Ishikawa (cell line): ENCODE measurements at regions not wholly inside any gene's neighbourhood (a gene's known extent, or its start where the extent isn't known, plus 50 kb on each side); places are given as distances from the start of the nearest gene placed in this dataset.

ENCODE experiments used
- CEBPB ChIP-seq: IDR thresholded peaks from 2 replicates; pipeline ENCODE4 v1.6.1; 2012
- CREB1 ChIP-seq: IDR thresholded peaks from 2 replicates; pipeline ENCODE4 v1.6.1; 2012; ENCODE audit warnings: low read depth
- EGR1 ChIP-seq: IDR thresholded peaks from 2 replicates; pipeline ENCODE4 v1.6.1; 2012
- EP300 ChIP-seq: IDR thresholded peaks from 2 replicates; pipeline ENCODE4 v1.6.1; 2012; ENCODE audit warnings: borderline replicate concordance
- FOXM1 ChIP-seq: IDR thresholded peaks from 2 replicates; pipeline ENCODE4 v1.6.1; 2012; ENCODE audit warnings: low read depth, borderline replicate concordance
- MAX ChIP-seq: IDR thresholded peaks from 2 replicates; pipeline ENCODE4 v1.6.1; 2012
- NFIC ChIP-seq: IDR thresholded peaks from 2 replicates; pipeline ENCODE4 v1.6.1; 2012
- RAD21 ChIP-seq: IDR thresholded peaks from 2 replicates; pipeline ENCODE4 v1.6.1; 2012; ENCODE audit warnings: low read depth
- REST ChIP-seq: IDR thresholded peaks from 2 replicates; pipeline ENCODE4 v1.6.1; 2012; ENCODE audit warnings: low read depth, mild to moderate bottlenecking
- TAF1 ChIP-seq: IDR thresholded peaks from 2 replicates; pipeline ENCODE4 v1.6.1; 2012; ENCODE audit warnings: low read depth, mild to moderate bottlenecking
- TCF12 ChIP-seq: IDR thresholded peaks from 2 replicates; pipeline ENCODE4 v1.6.1; 2012; ENCODE audit warnings: low read depth
- TEAD4 ChIP-seq: IDR thresholded peaks from 2 replicates; pipeline ENCODE4 v1.6.1; 2012
- USF1 ChIP-seq: IDR thresholded peaks from 2 replicates; pipeline ENCODE4 v1.6.1; 2012
- YY1 ChIP-seq: IDR thresholded peaks from 2 replicates; pipeline ENCODE4 v1.6.1; 2012; ENCODE audit warnings: low read depth
- ZBTB7A ChIP-seq: IDR thresholded peaks from 2 replicates; pipeline ENCODE4 v1.6.1; 2012; ENCODE audit warnings: low read depth

- TF ChIP-seq TCF12 (no peak), MAX (no peak), REST (no peak), FOXM1 (no peak), YY1 (no peak), EGR1 (no peak), CREB1 (no peak), ZBTB7A (no peak), RAD21 (no peak), USF1 (no peak), TEAD4 (no peak), TAF1 (no peak), NFIC (no peak), EP300 (no peak), CEBPB (no peak)
Measured at GRCh38 chr4:124053872-124054538, 657.4 kb downstream of the SPRY1 start.

GRCh38 chr4:124055336-124055735 is 657.2 kb downstream of the ANKRD50 start:
- TF ChIP-seq NFIC = no peak
- no peak for TF ChIP-seq TEAD4
- no peak for TF ChIP-seq USF1
- TF ChIP-seq MAX = no peak
- no peak for TF ChIP-seq RAD21
- no peak for TF ChIP-seq YY1
- TF ChIP-seq EP300 = no peak
- TF ChIP-seq CEBPB = no peak
- TF ChIP-seq EGR1 = no peak
- no peak for TF ChIP-seq TCF12
- no peak for TF ChIP-seq CREB1
- no peak for TF ChIP-seq ZBTB7A

DNA sequence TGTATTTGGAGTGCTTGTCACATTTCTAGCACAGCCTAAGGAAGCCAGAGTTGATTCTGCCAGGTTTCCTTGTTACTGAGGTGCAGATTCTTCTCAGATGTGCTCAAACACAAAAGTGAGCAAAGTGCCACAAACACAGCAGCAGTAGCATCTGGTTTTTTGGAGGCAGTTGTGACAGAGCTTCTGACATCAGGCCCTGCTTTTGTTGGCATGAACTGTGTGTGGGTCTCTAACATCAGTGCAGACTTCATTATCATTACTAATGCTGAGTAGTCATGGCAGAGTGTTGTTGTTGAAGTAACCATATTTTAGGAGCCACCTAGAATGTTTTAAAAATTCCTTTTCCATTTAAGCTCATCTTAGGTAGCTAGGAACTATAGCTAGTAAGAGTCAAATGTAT is 656.6 kb downstream of the ANKRD50 start:
- no peak for TF ChIP-seq EGR1
- no peak for TF ChIP-seq TEAD4
- TF ChIP-seq TCF12 = no peak
- no peak for TF ChIP-seq FOXM1
- TF ChIP-seq USF1 = no peak
- no peak for TF ChIP-seq CREB1
- TF ChIP-seq EP300 = no peak
- TF ChIP-seq NFIC = no peak
- TF ChIP-seq CEBPB = no peak
- TF ChIP-seq RAD21 = no peak
- no peak for TF ChIP-seq REST
- TF ChIP-seq TAF1 = no peak
- TF ChIP-seq YY1 = no peak
- TF ChIP-seq MAX = no peak
- TF ChIP-seq ZBTB7A = no peak

GRCh38 chr4:124060261-124060918 is 652.1 kb downstream of the ANKRD50 start:
- TF ChIP-seq EGR1 (no peak), TCF12 (no peak), USF1 (no peak), FOXM1 (no peak), EP300 (no peak), CEBPB (no peak), ZBTB7A (no peak), RAD21 (no peak), TEAD4 (no peak), REST (no peak), NFIC (no peak), TAF1 (no peak), MAX (no peak)
